ENCODE measurements at regions not wholly inside any gene's neighbourhood (a gene's known extent, or its start where the extent isn't known, plus 50 kb on each side); places are given as distances from the start of the nearest gene placed in this dataset.

DNA sequence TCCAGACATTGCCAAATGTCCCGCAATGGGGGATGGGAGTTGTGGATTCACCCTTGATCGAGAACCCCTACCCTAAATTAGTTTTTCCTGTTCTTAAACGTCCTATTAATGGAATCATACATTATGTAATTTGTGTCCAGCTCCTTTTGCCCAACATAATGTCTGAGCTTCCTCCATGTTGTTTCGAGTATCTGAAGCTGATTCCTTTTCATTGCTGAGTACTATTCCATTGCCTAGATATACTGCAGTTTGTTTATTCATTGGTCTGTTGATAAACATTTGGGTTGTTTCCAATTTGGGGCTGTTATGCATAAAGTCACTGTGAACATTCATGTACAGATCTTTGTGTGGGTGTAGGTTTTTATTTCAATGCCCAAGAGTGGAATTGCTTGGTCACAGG is 251.3 kb downstream of the BCOR start:
- Mint-ChIP-seq H3K36me3 (peaks cover 5% of the 10 kb centered on the region), H3K9me3 (no peaks in the 10 kb centered on the region), H3K27me3 (peaks cover 3% of the 10 kb centered on the region), H3K4me1 (peaks cover 9% of the 10 kb centered on the region), H3K27ac (no peak overlapping the region), H3K4me3 (no peak overlapping the region)
- ATAC-seq (ENCODE audit: low read depth) (no peak), DNase-seq (no peak)
- POLR2A ChIA-PET: no interaction called here

GRCh38 chrX:39848243-39848642 is 249.5 kb downstream of the BCOR start:
- no peaks in the 10 kb centered on the region for H3K27me3 Mint-ChIP-seq
- H3K4me3 Mint-ChIP-seq: no peak overlapping the region
- no peak for DNase-seq
- H3K27ac Mint-ChIP-seq: no peak overlapping the region
- peaks cover 9% of the 10 kb centered on the region for H3K36me3 Mint-ChIP-seq
- H3K4me1 Mint-ChIP-seq: peaks cover 14% of the 10 kb centered on the region
- H3K9me3 Mint-ChIP-seq: no peaks in the 10 kb centered on the region
- no peak for ATAC-seq (ENCODE audit: low read depth)
- POLR2A ChIA-PET: no interaction called here

GRCh38 chrX:39848900-39849299 is 248.9 kb downstream of the BCOR start:
- DNase-seq (no peak), ATAC-seq (ENCODE audit: low read depth) (no peak)
- peaks cover 19% of the 10 kb centered on the region for H3K4me1 Mint-ChIP-seq
- POLR2A ChIA-PET: no interaction called here
- no peaks in the 10 kb centered on the region for H3K27me3 Mint-ChIP-seq
- no peaks in the 10 kb centered on the region for H3K9me3 Mint-ChIP-seq
- peaks cover 9% of the 10 kb centered on the region for H3K36me3 Mint-ChIP-seq
- no peak overlapping the region for H3K4me3 Mint-ChIP-seq
- H3K27ac Mint-ChIP-seq: no peak overlapping the region

DNA sequence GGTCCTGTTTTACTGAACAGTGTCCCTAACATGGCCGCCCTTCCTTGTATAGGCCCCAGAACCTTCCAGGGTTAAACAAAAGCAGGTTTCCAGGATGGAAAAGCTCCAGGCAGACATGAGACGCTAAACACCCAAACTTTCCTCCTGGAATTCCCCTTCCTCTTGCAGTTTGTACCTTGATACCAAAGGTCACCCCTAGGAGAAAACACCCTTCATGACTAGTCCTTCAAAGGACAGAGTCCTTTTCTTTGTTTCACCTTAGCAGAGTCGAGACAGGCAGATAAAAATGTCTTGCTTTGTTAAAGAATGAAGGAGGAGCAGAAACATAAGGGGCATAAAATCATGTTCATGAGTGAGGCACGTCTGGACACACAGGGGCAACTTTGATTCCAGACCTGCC is 247.5 kb downstream of the BCOR start:
- peaks cover 9% of the 10 kb centered on the region for H3K36me3 Mint-ChIP-seq
- peaks cover 25% of the 10 kb centered on the region for H3K4me1 Mint-ChIP-seq
- no peak overlapping the region for H3K27ac Mint-ChIP-seq
- H3K27me3 Mint-ChIP-seq: no peaks in the 10 kb centered on the region
- DNase-seq (no peak), ATAC-seq (ENCODE audit: low read depth) (no peak)
- POLR2A ChIA-PET: interaction anchor here (0.9 to 1.4 kb wide), 2 partner anchors 163 to 320 kb away, joined by 3 read pairs; no protein-coding TSS in a partner anchor
- no peaks in the 10 kb centered on the region for H3K9me3 Mint-ChIP-seq
- no peak overlapping the region for H3K4me3 Mint-ChIP-seq

- H3K36me3 Mint-ChIP-seq: peaks cover 9% of the 10 kb centered on the region
- peak; percentile 44 for DNase-seq
- no peak for ATAC-seq (ENCODE audit: low read depth)
- peak overlapping the region; percentile 21 for H3K27ac Mint-ChIP-seq
- H3K4me1 Mint-ChIP-seq: peaks cover 30% of the 10 kb centered on the region
- H3K4me3 Mint-ChIP-seq: peak overlapping the region; percentile 30
- H3K9me3 Mint-ChIP-seq: no peaks in the 10 kb centered on the region
- POLR2A ChIA-PET: interaction anchor here (0.9 to 1.4 kb wide), 2 partner anchors 163 to 319 kb away, joined by 3 read pairs; no protein-coding TSS in a partner anchor
- H3K27me3 Mint-ChIP-seq: no peaks in the 10 kb centered on the region
Observed at GRCh38 chrX:39850630-39851152, 247.1 kb downstream of the BCOR start.

GRCh38 chrX:39851745-39852455 is 245.9 kb downstream of the BCOR start:
- DNase-seq (no peak), ATAC-seq (ENCODE audit: low read depth) (no peak)
- Mint-ChIP-seq H3K4me3 (no peak overlapping the region), H3K36me3 (peaks cover 9% of the 10 kb centered on the region), H3K9me3 (no peaks in the 10 kb centered on the region), H3K27ac (peak overlapping the region; percentile 38), H3K27me3 (no peaks in the 10 kb centered on the region), H3K4me1 (peaks cover 38% of the 10 kb centered on the region)
- POLR2A ChIA-PET: interaction anchor here (1.4 kb wide), 1 partner anchor 318 kb away, joined by 3 read pairs; no protein-coding TSS in a partner anchor

DNA sequence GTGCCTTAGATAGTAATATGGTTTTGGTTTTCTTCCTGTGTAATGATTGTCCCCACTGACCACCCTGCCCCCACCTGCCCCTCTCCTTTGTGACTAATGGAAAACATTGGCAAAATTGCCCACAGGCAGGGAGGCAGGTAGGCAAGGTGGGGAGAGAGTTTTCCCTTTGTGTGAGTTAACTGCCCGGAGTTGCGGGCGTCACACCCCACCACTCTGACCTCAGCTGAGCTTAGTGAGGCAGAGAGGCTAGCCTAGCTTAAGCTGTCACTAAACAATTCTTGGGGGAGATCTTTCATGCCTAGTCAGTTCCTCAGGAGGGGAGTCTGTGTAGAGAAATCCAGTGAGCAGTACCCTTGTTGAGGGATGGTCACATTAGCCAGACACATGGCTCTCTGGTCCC is 245.3 kb downstream of the BCOR start:
- POLR2A ChIA-PET: no interaction called here
- ATAC-seq (ENCODE audit: low read depth) (no peak), DNase-seq (no peak)
- H3K27me3 Mint-ChIP-seq: no peaks in the 10 kb centered on the region
- H3K4me1 Mint-ChIP-seq: peaks cover 40% of the 10 kb centered on the region
- no peaks in the 10 kb centered on the region for H3K9me3 Mint-ChIP-seq
- no peak overlapping the region for H3K4me3 Mint-ChIP-seq
- peaks cover 9% of the 10 kb centered on the region for H3K36me3 Mint-ChIP-seq
- H3K27ac Mint-ChIP-seq: no peak overlapping the region

DNA sequence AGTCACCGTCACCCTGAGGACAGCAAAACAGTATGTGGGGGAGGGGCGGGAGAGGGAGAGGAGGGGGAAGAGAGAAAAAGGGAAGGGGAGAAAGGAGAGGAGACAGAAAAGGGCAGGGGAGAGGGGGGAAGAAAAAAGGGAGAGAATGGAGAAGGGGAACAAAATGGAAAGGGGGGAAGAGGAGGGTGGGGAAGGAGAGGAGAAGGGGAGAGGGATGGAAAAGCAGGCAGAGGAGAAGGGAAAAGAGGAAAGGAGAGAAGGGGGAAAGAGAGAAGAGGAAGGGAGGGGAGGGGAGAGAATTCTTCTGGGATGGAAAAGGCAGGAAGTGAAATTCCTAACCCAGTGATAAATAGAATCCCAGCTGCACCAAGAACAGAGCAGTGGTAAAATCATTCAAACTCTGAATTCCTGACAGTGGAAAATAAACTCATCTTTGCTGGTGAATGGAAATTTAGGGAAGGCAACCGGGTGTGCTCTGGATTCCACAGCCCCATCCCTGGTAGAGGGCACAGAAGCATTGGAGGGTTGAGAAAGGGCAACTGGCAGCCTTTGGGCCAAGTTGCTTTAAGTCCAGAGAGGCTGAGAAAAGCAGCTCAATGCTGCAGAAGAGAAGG is 244.2 kb downstream of the BCOR start:
- Mint-ChIP-seq H3K9me3 (no peaks in the 10 kb centered on the region), H3K4me3 (peak overlapping the region; percentile 84), H3K4me1 (peaks cover 43% of the 10 kb centered on the region), H3K27me3 (no peaks in the 10 kb centered on the region), H3K27ac (peak overlapping the region; percentile 97), H3K36me3 (peaks cover 9% of the 10 kb centered on the region)
- no peak for ATAC-seq (ENCODE audit: low read depth)
- POLR2A ChIA-PET: no interaction called here
- no peak for DNase-seq

- DNase-seq (peak; percentile 63), ATAC-seq (ENCODE audit: low read depth) (peak; percentile 89)
- Mint-ChIP-seq H3K27ac (peak overlapping the region; percentile 97), H3K4me3 (peak overlapping the region; percentile 84), H3K9me3 (no peaks in the 10 kb centered on the region), H3K4me1 (peaks cover 46% of the 10 kb centered on the region), H3K27me3 (no peaks in the 10 kb centered on the region), H3K36me3 (peaks cover 6% of the 10 kb centered on the region)
- POLR2A ChIA-PET: interaction anchor here (0.7 to 2.1 kb wide), 24 partner anchors 11 to 321 kb away, joined by 3 to 14 read pairs (median 4); partner anchors contain the start of gene BCOR
Observed at GRCh38 chrX:39854772-39855747, 242.7 kb downstream of the BCOR start.

GRCh38 chrX:39855748-39856129 is 242.0 kb downstream of the BCOR start:
- Mint-ChIP-seq H3K4me1 (peaks cover 46% of the 10 kb centered on the region), H3K9me3 (no peaks in the 10 kb centered on the region), H3K4me3 (peak overlapping the region; percentile 84), H3K27me3 (no peaks in the 10 kb centered on the region), H3K27ac (peak overlapping the region; percentile 97), H3K36me3 (peaks cover 4% of the 10 kb centered on the region)
- POLR2A ChIA-PET: interaction anchor here (0.6 to 2.1 kb wide), 19 partner anchors 10 to 1051 kb away, joined by 3 to 14 read pairs (median 4); partner anchors contain the start of gene BCOR
- DNase-seq (peak; percentile 49), ATAC-seq (ENCODE audit: low read depth) (peak; percentile 57)

DNA sequence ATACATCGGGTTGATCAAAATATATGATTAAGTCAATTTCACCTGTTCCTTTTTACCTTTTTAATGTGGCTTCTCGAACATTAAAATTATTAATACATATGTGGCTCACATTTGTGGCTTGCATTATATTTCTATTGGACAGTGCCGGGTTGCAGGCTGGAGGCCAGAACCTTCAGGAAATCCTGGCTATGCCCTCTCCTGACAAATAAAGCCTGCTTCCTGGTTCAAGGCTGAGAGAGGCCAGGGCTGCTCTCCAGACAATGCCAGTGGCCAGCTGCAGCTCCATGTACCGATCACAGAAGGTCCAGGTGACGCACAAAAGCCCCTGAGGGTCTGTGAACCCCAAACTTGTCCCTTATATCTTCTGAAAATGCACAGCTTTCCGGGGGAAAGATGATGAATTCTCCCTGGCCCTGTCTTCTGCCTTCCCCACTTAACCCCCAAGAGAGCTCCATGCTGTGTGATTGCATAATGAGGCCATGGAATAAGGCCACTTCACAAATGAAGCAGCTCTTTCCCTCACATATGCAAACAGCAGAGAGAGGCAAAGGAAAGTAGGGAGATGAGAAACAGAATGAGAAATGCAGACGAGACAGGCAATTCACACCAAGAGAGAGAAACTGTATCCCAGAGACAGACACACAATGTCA is 241.2 kb downstream of the BCOR start:
- POLR2A ChIA-PET: no interaction called here
- H3K27ac Mint-ChIP-seq: peak overlapping the region; percentile 39
- ATAC-seq (ENCODE audit: low read depth) (no peak), DNase-seq (no peak)
- no peak overlapping the region for H3K4me3 Mint-ChIP-seq
- H3K36me3 Mint-ChIP-seq: peaks cover 4% of the 10 kb centered on the region
- H3K9me3 Mint-ChIP-seq: no peaks in the 10 kb centered on the region
- H3K27me3 Mint-ChIP-seq: no peaks in the 10 kb centered on the region
- peaks cover 47% of the 10 kb centered on the region for H3K4me1 Mint-ChIP-seq

DNA sequence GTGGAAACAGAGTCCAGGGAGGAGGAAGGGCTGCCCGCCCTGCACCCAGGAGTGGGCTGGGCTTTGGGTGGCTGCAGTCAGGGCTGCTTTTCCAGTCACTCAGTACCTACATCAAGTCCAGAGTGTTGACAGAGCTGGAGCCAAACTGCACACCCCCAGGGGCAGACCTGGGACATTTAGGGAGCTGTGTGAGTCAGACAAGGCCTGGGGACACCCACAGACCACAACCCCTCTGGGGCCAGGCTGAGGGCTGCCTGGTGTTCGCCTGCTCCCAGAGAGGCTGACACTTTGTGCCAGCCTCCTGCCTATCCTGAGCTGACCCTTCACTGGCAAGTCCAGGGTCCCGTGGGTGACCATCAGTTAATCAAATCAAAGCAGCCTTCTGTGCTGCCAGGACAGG is 240.0 kb downstream of the BCOR start:
- no peaks in the 10 kb centered on the region for H3K9me3 Mint-ChIP-seq
- no peaks in the 10 kb centered on the region for H3K27me3 Mint-ChIP-seq
- POLR2A ChIA-PET: interaction anchor here (0.9 kb wide), 1 partner anchor 23 kb away, joined by 3 read pairs; no protein-coding TSS in a partner anchor
- DNase-seq: peak; percentile 36
- H3K4me3 Mint-ChIP-seq: no peak overlapping the region
- H3K27ac Mint-ChIP-seq: no peak overlapping the region
- H3K36me3 Mint-ChIP-seq: no peaks in the 10 kb centered on the region
- H3K4me1 Mint-ChIP-seq: peaks cover 42% of the 10 kb centered on the region
- ATAC-seq (ENCODE audit: low read depth): no peak
